Neuron (in vitro differentiated cells): ENCODE measurements at regions not wholly inside any gene's neighbourhood (a gene's known extent, or its start where the extent isn't known, plus 50 kb on each side); places are given as distances from the start of the nearest gene placed in this dataset.

Experiments
- H2AFZ ChIP-seq: one replicate; pipeline ENCODE4 v1.6.1; 2013; ENCODE audit warnings: low read depth, mild to moderate bottlenecking, inconsistent platforms, low read length, moderate library complexity
- H3K27me3 ChIP-seq: one replicate; pipeline ENCODE4 v1.6.1; 2013; ENCODE audit warnings: low read length; ENCODE audit not compliant: insufficient read depth
- H3K36me3 ChIP-seq: one replicate; pipeline ENCODE4 v1.6.1; 2013; ENCODE audit warnings: low read length; ENCODE audit not compliant: insufficient read depth
- H3K4me1 ChIP-seq: one replicate; pipeline ENCODE4 v1.6.1; 2013; ENCODE audit warnings: low read length; ENCODE audit not compliant: insufficient read depth
- H3K4me3 ChIP-seq: 2 replicates; pipeline ENCODE4 v1.5.1; 2013; ENCODE audit warnings: mild to moderate bottlenecking, low read length, moderate library complexity
- H3K9me3 ChIP-seq: one replicate; pipeline ENCODE4 v1.6.1; 2013; ENCODE audit warnings: low read length

GRCh38 chrX:99800016-99800415 is 610.1 kb downstream of the PCDH19 start:
- Histone ChIP-seq H3K36me3 (no peaks in the 10 kb centered on the region), H3K9me3 (no peaks in the 10 kb centered on the region), H3K27me3 (no peaks in the 10 kb centered on the region), H2AFZ (no peak overlapping the region), H3K4me3 (no peak overlapping the region), H3K4me1 (no peaks in the 10 kb centered on the region)

GRCh38 chrX:99798936-99799335 is 611.1 kb downstream of the PCDH19 start:
- Histone ChIP-seq H3K4me3 (no peak overlapping the region), H3K9me3 (no peaks in the 10 kb centered on the region), H3K36me3 (no peaks in the 10 kb centered on the region), H3K27me3 (no peaks in the 10 kb centered on the region), H2AFZ (no peak overlapping the region), H3K4me1 (no peaks in the 10 kb centered on the region)

GRCh38 chrX:99795495-99795894 is 614.6 kb downstream of the PCDH19 start:
- Histone ChIP-seq H3K27me3 (no peaks in the 10 kb centered on the region), H3K9me3 (no peaks in the 10 kb centered on the region), H3K36me3 (no peaks in the 10 kb centered on the region), H3K4me1 (no peaks in the 10 kb centered on the region), H3K4me3 (no peak overlapping the region), H2AFZ (no peak overlapping the region)

- no peaks in the 10 kb centered on the region for H3K4me1 ChIP-seq
- no peak overlapping the region for H3K4me3 ChIP-seq
- no peaks in the 10 kb centered on the region for H3K36me3 ChIP-seq
- no peak overlapping the region for H2AFZ ChIP-seq
- H3K27me3 ChIP-seq, result no peaks in the 10 kb centered on the region
- H3K9me3 ChIP-seq, result no peaks in the 10 kb centered on the region
Observed at GRCh38 chrX:99782516-99783040, 627.5 kb downstream of the PCDH19 start.

- H3K4me3 ChIP-seq, result no peak overlapping the region
- no peaks in the 10 kb centered on the region for H3K9me3 ChIP-seq
- no peak overlapping the region for H2AFZ ChIP-seq
- no peaks in the 10 kb centered on the region for H3K4me1 ChIP-seq
- H3K27me3 ChIP-seq, result no peaks in the 10 kb centered on the region
- no peaks in the 10 kb centered on the region for H3K36me3 ChIP-seq
Observed at GRCh38 chrX:99777912-99778311, 632.2 kb downstream of the PCDH19 start.

GRCh38 chrX:99761731-99762130 is 648.3 kb downstream of the PCDH19 start:
- no peaks in the 10 kb centered on the region for H3K4me1 ChIP-seq
- H2AFZ ChIP-seq, result no peak overlapping the region
- no peak overlapping the region for H3K4me3 ChIP-seq
- no peaks in the 10 kb centered on the region for H3K27me3 ChIP-seq
- no peaks in the 10 kb centered on the region for H3K9me3 ChIP-seq
- no peaks in the 10 kb centered on the region for H3K36me3 ChIP-seq

GRCh38 chrX:99752776-99753175 is 657.3 kb downstream of the PCDH19 start:
- no peak overlapping the region for H2AFZ ChIP-seq
- no peak overlapping the region for H3K4me3 ChIP-seq
- H3K36me3 ChIP-seq, result no peaks in the 10 kb centered on the region
- H3K4me1 ChIP-seq, result no peaks in the 10 kb centered on the region
- no peaks in the 10 kb centered on the region for H3K27me3 ChIP-seq
- no peaks in the 10 kb centered on the region for H3K9me3 ChIP-seq

- no peaks in the 10 kb centered on the region for H3K9me3 ChIP-seq
- no peaks in the 10 kb centered on the region for H3K4me1 ChIP-seq
- H3K4me3 ChIP-seq, result no peak overlapping the region
- no peaks in the 10 kb centered on the region for H3K36me3 ChIP-seq
- no peaks in the 10 kb centered on the region for H3K27me3 ChIP-seq
- no peak overlapping the region for H2AFZ ChIP-seq
Observed at GRCh38 chrX:99750721-99751120, 659.4 kb downstream of the PCDH19 start.

- Histone ChIP-seq H3K36me3 (no peaks in the 10 kb centered on the region), H3K4me1 (no peaks in the 10 kb centered on the region), H3K9me3 (no peaks in the 10 kb centered on the region), H2AFZ (no peak overlapping the region), H3K27me3 (no peaks in the 10 kb centered on the region), H3K4me3 (no peak overlapping the region)
Observed at GRCh38 chrX:99722094-99722493, 688.0 kb downstream of the PCDH19 start.

- no peaks in the 10 kb centered on the region for H3K36me3 ChIP-seq
- no peak overlapping the region for H3K4me3 ChIP-seq
- H3K27me3 ChIP-seq, result no peaks in the 10 kb centered on the region
- H2AFZ ChIP-seq, result no peak overlapping the region
- H3K9me3 ChIP-seq, result no peaks in the 10 kb centered on the region
- no peaks in the 10 kb centered on the region for H3K4me1 ChIP-seq
Observed at GRCh38 chrX:99719140-99719539, 690.9 kb downstream of the PCDH19 start.

- Histone ChIP-seq H2AFZ (no peak overlapping the region), H3K4me1 (no peaks in the 10 kb centered on the region), H3K36me3 (no peaks in the 10 kb centered on the region), H3K9me3 (no peaks in the 10 kb centered on the region), H3K4me3 (no peak overlapping the region), H3K27me3 (no peaks in the 10 kb centered on the region)
Observed at GRCh38 chrX:99717716-99718115, 692.4 kb downstream of the PCDH19 start.

- Histone ChIP-seq H3K27me3 (no peaks in the 10 kb centered on the region), H3K36me3 (no peaks in the 10 kb centered on the region), H3K4me3 (no peak overlapping the region), H3K4me1 (no peaks in the 10 kb centered on the region), H2AFZ (no peak overlapping the region), H3K9me3 (no peaks in the 10 kb centered on the region)
Observed at GRCh38 chrX:99705701-99706100, 704.4 kb downstream of the PCDH19 start.

GRCh38 chrX:99703473-99703872 is 706.6 kb downstream of the PCDH19 start:
- Histone ChIP-seq H3K4me1 (no peaks in the 10 kb centered on the region), H2AFZ (no peak overlapping the region), H3K9me3 (no peaks in the 10 kb centered on the region)

GRCh38 chrX:99698451-99698850 is 711.6 kb downstream of the PCDH19 start:
- no peak overlapping the region for H3K4me3 ChIP-seq
- no peak overlapping the region for H2AFZ ChIP-seq
- H3K27me3 ChIP-seq, result no peaks in the 10 kb centered on the region
- H3K9me3 ChIP-seq, result no peaks in the 10 kb centered on the region
- no peaks in the 10 kb centered on the region for H3K4me1 ChIP-seq
- no peaks in the 10 kb centered on the region for H3K36me3 ChIP-seq

More at GRCh38 chrX:99703473-99703872, 706.6 kb downstream of the PCDH19 start:
- Histone ChIP-seq H3K4me3 (no peak overlapping the region), H3K36me3 (no peaks in the 10 kb centered on the region), H3K27me3 (no peaks in the 10 kb centered on the region)
